NCI-H82 treated with DMSO at 0.1 percent for 48 hours (cell line): ENCODE measurements at regions not wholly inside any gene's neighbourhood (a gene's known extent, or its start where the extent isn't known, plus 50 kb on each side); places are given as distances from the start of the nearest gene placed in this dataset.
"Not testable (repeated sequence)": the region's sequence is repeated elsewhere in the genome, so short reads cannot be mapped to it uniquely, and the experiment has no call there.

Source experiments
- DNase-seq: peaks from one replicate; lab custom pipeline; 2025; ENCODE audit not compliant: unreplicated experiment; lab: John Stamatoyannopoulos, UW

- no peak for DNase-seq
Observed at GRCh38 chr2:84373391-84373790, 85.7 kb downstream of the SUCLG1 start.

- no peak for DNase-seq
Observed at GRCh38 chr2:84362541-84362940, 96.5 kb downstream of the SUCLG1 start.

- DNase-seq = peak; percentile 52
Observed at GRCh38 chr2:84338069-84338468, 121.0 kb downstream of the SUCLG1 start.

- DNase-seq = no peak
Observed at GRCh38 chr2:84327645-84328249, 131.3 kb downstream of the SUCLG1 start.

GRCh38 chr2:84326831-84327432 is 132.1 kb downstream of the SUCLG1 start:
- DNase-seq = no peak

GRCh38 chr2:84323890-84324289 is 135.2 kb downstream of the SUCLG1 start:
- no peak for DNase-seq

- no peak for DNase-seq
Observed at GRCh38 chr2:84320940-84321339, 138.1 kb downstream of the SUCLG1 start.

GRCh38 chr2:84319581-84319980 is 139.5 kb downstream of the SUCLG1 start:
- DNase-seq = no peak

- no peak for DNase-seq
Observed at GRCh38 chr2:84317135-84317534, 141.9 kb downstream of the SUCLG1 start.

- peak; percentile 62 for DNase-seq
Observed at GRCh38 chr2:84314901-84315330, 144.2 kb downstream of the SUCLG1 start.

- no peak for DNase-seq
Observed at GRCh38 chr2:84314250-84314649, 144.8 kb downstream of the SUCLG1 start.

- DNase-seq = no peak
Observed at GRCh38 chr2:84309281-84309680, 149.8 kb downstream of the SUCLG1 start.

- no peak for DNase-seq
Observed at GRCh38 chr2:84306361-84306760, 152.7 kb downstream of the SUCLG1 start.

GRCh38 chr2:84302513-84303412 is 156.3 kb downstream of the SUCLG1 start:
- peak; percentile 61 for DNase-seq

- no peak for DNase-seq
Observed at GRCh38 chr2:84301717-84302116, 157.4 kb downstream of the SUCLG1 start.

- DNase-seq = no peak
Observed at GRCh38 chr2:84300696-84301029, 158.4 kb downstream of the SUCLG1 start.

GRCh38 chr2:84300001-84300695 is 158.9 kb downstream of the SUCLG1 start:
- not testable (repeated sequence) for DNase-seq

GRCh38 chr2:84299211-84299775 is 159.8 kb downstream of the SUCLG1 start:
- no peak for DNase-seq

- DNase-seq = no peak
Observed at GRCh38 chr2:84297155-84297554, 161.9 kb downstream of the SUCLG1 start.

GRCh38 chr2:84293791-84294380 is 165.2 kb downstream of the SUCLG1 start:
- DNase-seq = no peak

- no peak for DNase-seq
Observed at GRCh38 chr2:84292545-84292944, 166.5 kb downstream of the SUCLG1 start.
